ENCODE measurements at regions not wholly inside any gene's neighbourhood (a gene's known extent, or its start where the extent isn't known, plus 50 kb on each side); places are given as distances from the start of the nearest gene placed in this dataset.

- WGBS (ENCODE audit: insufficient coverage): no CpG with 5 or more reads among the region's 1 CpG
Observed at GRCh38 chr12:97363693-97364092, 98.9 kb upstream of the RMST start.

GRCh38 chr12:97368462-97369163 lies 94.0 kb upstream of the RMST start:
- H4K20me1 ChIP-seq (ENCODE audit: insufficient read depth, low read length): no peaks in the 10 kb centered on the region
- intact Hi-C loops (cut with micrococcal nuclease): no loop called here

More at GRCh38 chr12:97363693-97364092, 98.9 kb upstream of the RMST start:
- Mint-ChIP-seq H3K36me3 (no peaks in the 10 kb centered on the region), H3K27me3 (ENCODE audit: low read depth in 3 of 3) (peaks cover 0 to 5% (median 1%) of the 10 kb centered on the region in 3 donors), H3K4me3 (no peak overlapping the region), H3K4me1 (no peaks in the 10 kb centered on the region), H3K9me3 (peaks cover 0 to 4% (median 0%) of the 10 kb centered on the region in 7 donors), H3K27ac (no peak overlapping the region)
- Histone ChIP-seq H3K4me1 (ENCODE audit: control insufficient read depth in 1 of 2, insufficient read depth in 2 of 2, low read length in 2 of 2) (no peaks in the 10 kb centered on the region), H3K4me3 (replicated peaks in 1 of 3; ENCODE audit: low read depth in 2 of 3, low read length in 3 of 3) (no peak overlapping the region), H3K79me2 (ENCODE audit: insufficient read depth, low read length) (no peaks in the 10 kb centered on the region), H3K36me3 (replicated peaks in 1 of 2; ENCODE audit: control insufficient read depth in 1 of 2, insufficient read depth in 2 of 2, low read length in 2 of 2) (no peaks in the 10 kb centered on the region), H3K9me3 (replicated peaks in 1 of 2; ENCODE audit: control insufficient read depth in 1 of 2, insufficient read depth in 1 of 2, low read length in 2 of 2) (no peaks in the 10 kb centered on the region), H3K27ac (ENCODE audit: low read depth in 1 of 2, low read length in 2 of 2) (no peak overlapping the region), H2AFZ (ENCODE audit: insufficient read depth, low read depth, low read length, poor library complexity, severe bottlenecking) (no peak overlapping the region), H3K27me3 (ENCODE audit: control insufficient read depth in 2 of 2, insufficient read depth in 2 of 2, low read length in 2 of 2) (no peaks in the 10 kb centered on the region), H3K4me2 (replicated peaks; ENCODE audit: extremely low read depth, low read length, poor library complexity, severe bottlenecking) (no peak overlapping the region), H4K20me1 (ENCODE audit: insufficient read depth, low read length) (no peaks in the 10 kb centered on the region), H3K9ac (ENCODE audit: insufficient read depth, low read length, poor library complexity, severe bottlenecking) (no peak overlapping the region)
- DNase-seq: no peak
- TF ChIP-seq CTCF (IDR thresholded peaks at IDR 0.05): no peak
- intact Hi-C loops (cut with micrococcal nuclease): no loop called here

More at GRCh38 chr12:97368462-97369163, 94.0 kb upstream of the RMST start:
- Histone ChIP-seq H3K9me3 (replicated peaks in 1 of 2; ENCODE audit: control insufficient read depth in 1 of 2, insufficient read depth in 1 of 2, low read length in 2 of 2) (no peaks in the 10 kb centered on the region), H3K4me2 (replicated peaks; ENCODE audit: extremely low read depth, low read length, poor library complexity, severe bottlenecking) (no peak overlapping the region), H3K36me3 (replicated peaks in 1 of 2; ENCODE audit: control insufficient read depth in 1 of 2, insufficient read depth in 2 of 2, low read length in 2 of 2) (no peaks in the 10 kb centered on the region), H3K9ac (ENCODE audit: insufficient read depth, low read length, poor library complexity, severe bottlenecking) (no peak overlapping the region), H3K4me3 (replicated peaks in 1 of 3; ENCODE audit: low read depth in 2 of 3, low read length in 3 of 3) (no peak overlapping the region), H3K79me2 (ENCODE audit: insufficient read depth, low read length) (no peaks in the 10 kb centered on the region), H3K27me3 (ENCODE audit: control insufficient read depth in 2 of 2, insufficient read depth in 2 of 2, low read length in 2 of 2) (no peaks in the 10 kb centered on the region), H2AFZ (ENCODE audit: insufficient read depth, low read depth, low read length, poor library complexity, severe bottlenecking) (no peak overlapping the region), H3K27ac (ENCODE audit: low read depth in 1 of 2, low read length in 2 of 2) (no peak overlapping the region), H3K4me1 (ENCODE audit: control insufficient read depth in 1 of 2, insufficient read depth in 2 of 2, low read length in 2 of 2) (no peaks in the 10 kb centered on the region)
- 72% methylated on average over 4 of the region's 7 CpGs for WGBS (ENCODE audit: insufficient coverage)
- no peak overlapping the region for H3K4me3 Mint-ChIP-seq
- H3K9me3 Mint-ChIP-seq: peaks cover 0 to 4% (median 2%) of the 10 kb centered on the region in 7 donors
- no peaks in the 10 kb centered on the region for H3K4me1 Mint-ChIP-seq
- peaks cover 0 to 3% (median 0%) of the 10 kb centered on the region in 3 donors for H3K27me3 Mint-ChIP-seq (ENCODE audit: low read depth in 3 of 3)
- no peak overlapping the region for H3K27ac Mint-ChIP-seq
- H3K36me3 Mint-ChIP-seq: no peaks in the 10 kb centered on the region
- no peak for DNase-seq
- no peak for TF ChIP-seq CTCF (IDR thresholded peaks at IDR 0.05)
